ENCODE measurements at regions not wholly inside any gene's neighbourhood (a gene's known extent, or its start where the extent isn't known, plus 50 kb on each side); places are given as distances from the start of the nearest gene placed in this dataset.

GRCh38 chr9:107064378-107064777 lies 201.4 kb downstream of the ZNF462 start:
- DNase-seq (ENCODE audit: low read depth): no peak

DNA sequence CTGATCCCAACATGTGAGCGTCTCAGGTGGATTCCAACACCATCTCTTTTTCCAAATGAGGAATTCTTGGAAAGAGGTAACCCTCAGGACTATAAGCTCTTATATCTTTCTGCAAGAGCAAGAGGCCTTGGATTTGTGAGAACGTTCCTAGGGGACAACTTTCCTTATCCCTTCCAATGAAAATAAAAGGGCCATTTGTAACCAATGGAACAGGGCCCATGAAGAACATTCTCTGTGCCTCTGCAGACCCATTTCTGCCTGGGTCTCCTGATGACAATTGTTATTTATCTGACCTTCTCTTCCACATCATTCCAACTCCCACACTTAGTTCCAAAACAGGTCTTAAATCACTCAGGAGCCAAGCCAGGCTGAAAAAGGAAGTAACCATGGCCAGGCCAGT lies 202.6 kb downstream of the ZNF462 start:
- no peak for DNase-seq (ENCODE audit: low read depth)

GRCh38 chr9:107067739-107068416 lies 204.9 kb downstream of the ZNF462 start:
- no peak for DNase-seq (ENCODE audit: low read depth)

DNA sequence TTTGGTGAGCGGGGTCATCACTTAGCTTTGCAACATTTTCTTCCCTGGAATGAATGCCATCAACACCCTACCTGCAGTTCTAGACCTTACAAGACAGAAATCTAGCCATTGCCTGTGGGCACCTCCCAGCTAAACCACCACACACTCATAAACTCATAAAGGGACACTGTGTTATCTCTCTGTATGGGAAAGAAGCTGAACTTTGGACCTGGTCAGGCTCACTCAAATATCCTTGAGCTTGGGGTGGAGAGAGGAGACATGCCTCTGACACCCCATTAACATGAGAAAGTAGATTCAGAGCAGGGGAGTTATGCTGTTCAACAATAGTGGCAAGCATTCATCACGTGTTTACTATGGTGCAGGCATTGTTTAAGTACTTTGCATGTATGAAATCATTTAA lies 205.6 kb downstream of the ZNF462 start:
- no peak for DNase-seq (ENCODE audit: low read depth)

DNA sequence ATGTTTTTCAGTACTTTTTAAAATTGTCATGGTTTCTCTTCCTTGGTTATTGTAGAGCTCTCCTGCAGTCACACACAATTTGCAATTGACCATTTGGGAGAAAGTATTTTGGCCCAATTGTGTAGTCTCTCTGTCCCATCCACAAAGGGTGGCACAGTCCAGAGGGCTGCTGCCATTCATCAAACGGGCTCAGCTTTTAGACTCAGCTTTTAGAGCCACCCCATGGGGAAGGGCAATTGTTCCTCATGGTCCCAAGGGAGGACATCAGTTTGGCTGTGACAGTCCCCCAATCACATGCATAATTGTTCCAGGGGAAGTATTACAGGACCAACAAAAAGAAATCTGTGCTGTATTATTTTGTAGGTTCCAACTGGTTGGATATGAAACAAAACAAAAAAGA lies 207.6 kb downstream of the ZNF462 start:
- no peak for DNase-seq (ENCODE audit: low read depth)

GRCh38 chr9:107078061-107078460 lies 205.0 kb upstream of the RAD23B start:
- no peak for DNase-seq (ENCODE audit: low read depth)

- DNase-seq (ENCODE audit: low read depth): no peak
These were observed 203.5 kb upstream of the RAD23B start for GRCh38 chr9:107079589-107079988.

DNA sequence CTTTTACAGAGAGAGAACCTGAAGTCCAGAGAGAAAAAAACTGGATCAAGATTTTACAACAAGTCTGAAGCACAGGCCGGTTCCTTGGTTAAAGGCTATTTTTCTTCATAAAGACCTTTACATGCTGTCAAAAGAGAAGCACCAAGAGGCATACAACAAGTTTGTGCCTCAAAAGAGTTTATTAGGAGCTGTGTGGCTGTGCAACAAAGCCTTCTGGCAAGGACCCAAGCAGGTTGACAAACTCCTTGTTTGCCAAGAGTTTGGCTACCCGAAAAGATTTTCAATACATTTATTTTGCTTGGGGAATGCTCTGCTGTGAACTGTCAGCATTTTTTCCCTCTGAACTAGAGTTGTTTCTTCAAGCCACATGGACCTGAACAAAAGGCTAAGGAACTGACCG lies 202.9 kb upstream of the RAD23B start:
- DNase-seq (ENCODE audit: low read depth): no peak

GRCh38 chr9:107086460-107086859 lies 196.6 kb upstream of the RAD23B start:
- no peak for DNase-seq (ENCODE audit: low read depth)

DNA sequence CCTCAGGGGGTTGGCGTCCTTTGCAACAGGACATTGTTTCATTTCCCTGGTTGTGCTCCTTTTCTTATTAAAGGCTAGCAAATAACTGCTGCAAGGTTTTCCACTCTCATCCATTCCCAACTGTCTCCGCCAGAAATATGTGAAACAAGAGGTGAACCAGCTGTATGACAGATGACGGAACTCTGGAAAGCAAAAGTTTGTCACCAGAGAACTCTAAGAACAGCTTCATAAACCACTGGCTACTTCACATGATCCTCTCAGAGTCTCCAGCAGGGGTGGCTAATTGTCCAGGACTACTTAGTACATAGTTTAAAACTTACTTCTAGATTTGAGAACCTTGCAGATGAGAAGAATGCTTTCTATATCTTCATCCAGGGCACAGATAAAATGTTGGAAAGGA lies 195.9 kb upstream of the RAD23B start:
- no peak for DNase-seq (ENCODE audit: low read depth)

DNA sequence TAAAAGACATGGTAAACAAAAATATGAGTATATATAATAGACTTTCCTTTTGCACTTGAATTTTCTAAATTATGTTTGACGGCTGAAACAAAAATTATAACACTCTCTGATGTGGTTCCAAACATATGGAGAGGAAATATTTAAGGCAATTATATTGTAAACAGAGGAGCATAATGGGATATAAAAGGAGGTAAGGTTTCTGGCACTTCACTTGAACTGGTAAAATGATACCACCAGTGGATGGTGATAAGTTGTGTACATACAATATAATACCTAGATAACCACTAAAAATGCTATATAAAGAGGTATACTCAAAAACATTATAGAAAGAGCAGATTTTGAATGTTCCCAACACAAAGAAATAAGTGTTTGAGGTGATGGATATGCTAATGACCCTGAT lies 192.9 kb upstream of the RAD23B start:
- no peak for DNase-seq (ENCODE audit: low read depth)

GRCh38 chr9:107093365-107094060 lies 189.6 kb upstream of the RAD23B start:
- no peak for DNase-seq (ENCODE audit: low read depth)

DNA sequence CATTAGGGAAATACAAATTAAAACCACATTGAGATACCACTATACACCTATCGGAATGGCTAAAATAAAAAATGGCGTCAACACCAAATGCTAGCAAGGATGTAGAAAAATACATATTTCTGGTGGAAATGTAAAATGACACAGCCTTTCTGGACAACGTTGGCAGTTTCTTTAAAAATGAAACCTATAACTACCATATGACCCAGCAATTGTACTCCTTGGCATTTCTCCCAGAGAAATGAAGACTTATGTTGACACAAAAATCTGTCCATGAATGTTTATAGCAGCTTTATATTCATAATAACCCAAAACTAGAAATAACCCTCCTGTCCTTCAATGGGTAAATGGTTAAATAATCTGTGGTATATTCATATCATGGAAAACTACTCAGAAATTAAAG lies 188.7 kb upstream of the RAD23B start:
- no peak for DNase-seq (ENCODE audit: low read depth)

- DNase-seq (ENCODE audit: low read depth): no peak
These were observed 182.5 kb upstream of the RAD23B start for GRCh38 chr9:107100591-107100990.

- no peak for DNase-seq (ENCODE audit: low read depth)
These were observed 181.1 kb upstream of the RAD23B start for GRCh38 chr9:107102011-107102410.

- no peak for DNase-seq (ENCODE audit: low read depth)
These were observed 179.5 kb upstream of the RAD23B start for GRCh38 chr9:107103621-107104020.

DNA sequence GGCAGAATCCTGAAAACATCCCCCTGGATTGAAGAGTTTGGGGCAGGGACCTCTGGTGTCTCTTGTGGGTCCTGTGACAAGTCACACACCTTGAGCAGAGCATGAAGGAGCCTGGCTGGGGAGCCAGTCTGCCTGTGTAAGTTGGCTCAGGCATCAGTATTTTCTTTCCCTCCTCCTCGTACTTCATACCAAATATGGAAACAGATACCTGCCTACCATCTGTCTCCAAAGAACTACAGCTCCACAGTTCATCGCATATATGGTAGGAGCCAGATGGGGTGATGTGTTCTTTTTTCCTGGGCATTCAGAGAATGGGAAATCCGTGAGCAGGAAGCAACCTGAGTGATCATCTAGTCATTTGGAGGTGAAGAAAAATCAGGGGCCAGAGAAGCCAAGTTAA lies 177.3 kb upstream of the RAD23B start:
- DNase-seq (ENCODE audit: low read depth): no peak

- DNase-seq (ENCODE audit: low read depth): no peak
These were observed 176.7 kb upstream of the RAD23B start for GRCh38 chr9:107106416-107106815.

DNA sequence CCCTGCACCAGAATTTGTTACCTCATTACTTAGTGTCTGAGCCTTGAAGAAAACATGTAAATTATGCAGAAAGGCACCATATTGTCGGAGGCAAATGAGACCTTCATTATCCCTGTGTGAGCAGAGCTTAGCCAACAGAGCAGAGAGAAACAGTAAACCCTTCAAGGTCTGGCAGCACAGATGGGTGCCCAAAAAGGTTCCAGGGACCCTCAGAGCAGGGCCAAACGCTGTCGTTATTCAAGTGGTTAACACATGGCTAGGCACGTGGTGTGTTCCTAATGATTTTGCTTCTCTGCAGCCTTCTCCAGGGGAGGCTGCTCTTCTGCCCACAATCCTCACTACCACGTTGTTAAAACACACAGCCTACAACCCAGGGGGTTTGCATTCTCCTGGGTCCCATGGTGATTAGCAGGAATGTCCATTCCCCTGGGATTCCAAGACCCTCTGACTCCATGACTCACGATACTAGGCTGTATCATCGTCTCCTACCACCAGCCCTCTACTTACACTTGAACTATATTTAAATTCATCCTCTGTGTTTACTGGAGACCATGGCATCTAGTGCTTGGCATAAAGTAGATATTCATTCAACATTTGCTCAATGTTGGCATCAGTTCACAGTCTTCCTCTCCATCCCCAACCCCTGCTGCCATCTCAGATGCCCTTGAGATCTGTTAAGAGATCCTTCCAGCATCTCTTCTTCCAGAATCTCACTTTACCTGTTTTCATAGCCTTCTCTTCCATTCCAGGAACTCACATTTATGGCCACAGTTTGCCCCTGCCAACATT lies 174.5 kb upstream of the RAD23B start:
- DNase-seq (ENCODE audit: low read depth): no peak

- DNase-seq (ENCODE audit: low read depth): no peak
These were observed 173.8 kb upstream of the RAD23B start for GRCh38 chr9:107109324-107109723.

- DNase-seq (ENCODE audit: low read depth): no peak
These were observed 172.9 kb upstream of the RAD23B start for GRCh38 chr9:107110153-107110552.

DNA sequence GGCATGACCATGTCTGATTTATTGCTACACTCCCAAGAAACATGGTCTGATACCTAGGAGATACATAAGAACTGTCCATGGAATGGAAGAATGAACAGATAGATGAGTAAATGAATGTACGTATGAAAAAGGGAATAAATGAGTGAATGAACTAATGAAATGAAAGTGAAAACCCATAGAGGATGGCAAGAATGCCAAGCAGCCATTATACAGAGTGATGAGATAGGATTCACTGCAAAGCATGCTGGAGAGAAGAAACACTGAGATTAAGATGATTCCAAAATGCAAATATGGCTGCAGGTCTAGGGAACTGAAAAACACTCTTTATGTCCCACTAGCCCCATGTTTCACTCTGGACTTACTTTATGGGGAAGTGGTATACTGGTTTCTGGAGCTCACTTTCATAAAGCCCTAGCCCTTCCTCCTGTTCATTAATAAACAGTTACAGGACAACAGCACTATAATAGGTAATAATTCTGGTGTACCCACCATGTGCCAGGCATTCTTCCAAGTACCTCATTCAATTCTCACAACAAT lies 170.3 kb upstream of the RAD23B start:
- DNase-seq (ENCODE audit: low read depth): no peak

Measured in stimulated activated CD8-positive, alpha-beta memory T cell treated with anti-CD3 and anti-CD28 coated beads, Interleukin-7, amount 100 ng/mL, for 24 hours (primary cell).